Activated naive CD4-positive, alpha-beta T cell treated with anti-CD3 and anti-CD28 coated beads for 36 hours (primary cell): ENCODE measurements at regions not wholly inside any gene's neighbourhood (a gene's known extent, or its start where the extent isn't known, plus 50 kb on each side); places are given as distances from the start of the nearest gene placed in this dataset.

Experiments used
- CTCF ChIA-PET: fragments of 350-600 bp; sonication (Branson Sonifier 250); formaldehyde crosslinking; loops from one replicate; lab custom pipeline; 2021; ENCODE audit warnings: antibody characterized with exemption; lab: Charles Lee
- DNase-seq: peaks from one replicate; pipeline ENCODE4 v3.0.0-alpha.2; 2020
- H3K27ac Mint-ChIP-seq: one replicate; pipeline ENCODE4 v1.8.0; 2021; ENCODE audit warnings: mild to moderate bottlenecking, mixed read lengths
- H3K27me3 Mint-ChIP-seq: one replicate; pipeline ENCODE4 v1.8.0; 2021; ENCODE audit warnings: low read depth, mixed read lengths
- H3K36me3 Mint-ChIP-seq: one replicate; pipeline ENCODE4 v1.8.0; 2021; ENCODE audit warnings: low read depth, mixed read lengths
- H3K4me1 Mint-ChIP-seq: one replicate; pipeline ENCODE4 v1.8.0; 2021; ENCODE audit warnings: low read depth, mixed read lengths
- H3K4me3 Mint-ChIP-seq: one replicate; pipeline ENCODE4 v1.8.0; 2021; ENCODE audit warnings: mild to moderate bottlenecking, moderate library complexity, mixed read lengths
- H3K9me3 Mint-ChIP-seq: one replicate; pipeline ENCODE4 v1.8.0; 2021; ENCODE audit warnings: mixed read lengths
- intact Hi-C: fragments of 100-400 bp; cut with micrococcal nuclease; formaldehyde crosslinking; loops from one replicate; pipeline ENCODE4 v1.15.1; 2023

DNA sequence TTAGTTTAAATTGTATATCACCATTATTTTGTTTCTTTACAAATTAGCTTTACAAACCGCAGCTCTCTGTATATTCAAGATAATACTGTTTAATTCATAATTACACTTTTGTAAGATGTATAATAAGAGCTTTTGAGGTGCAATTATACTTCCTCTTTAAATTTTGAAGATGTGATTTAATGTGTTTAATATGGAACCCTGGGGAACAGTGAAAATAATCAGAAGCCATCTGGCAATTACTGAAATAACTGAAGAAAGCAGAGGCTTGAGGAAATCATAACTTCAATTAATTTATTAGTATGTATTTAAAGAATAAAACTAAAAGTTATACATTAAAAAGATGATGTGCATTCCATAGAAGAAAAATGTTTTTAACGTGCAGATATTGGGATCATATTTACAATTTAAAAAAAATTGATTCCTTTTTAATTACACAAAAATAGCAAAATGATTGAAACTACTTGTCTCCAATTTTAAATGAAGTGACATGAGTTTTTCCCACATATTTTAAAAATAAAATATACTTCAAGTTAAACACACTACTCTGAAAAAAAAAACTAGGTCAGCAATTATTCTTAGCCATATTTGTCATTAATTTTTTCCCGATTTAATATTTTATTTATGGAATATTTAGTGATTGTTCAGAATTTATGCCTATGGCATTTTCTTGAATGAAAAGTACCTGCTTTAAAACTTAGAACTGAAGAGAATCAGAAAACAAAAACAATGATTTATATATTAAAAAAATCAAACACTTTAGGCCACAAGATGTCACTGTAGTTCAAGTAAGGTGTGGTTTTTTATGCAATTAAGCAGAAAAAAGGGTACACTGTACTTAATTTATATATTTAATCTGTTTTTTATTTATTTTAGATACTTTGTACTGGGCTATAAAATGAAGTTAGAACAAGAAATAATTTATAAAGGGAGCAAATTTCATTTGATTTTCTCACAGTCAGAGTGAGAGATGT, 942.7 kb upstream of the NDST4 start:
- intact Hi-C loops: no loop called here
- H3K27me3 Mint-ChIP-seq: no peaks in the 10 kb centered on the region
- no peaks in the 10 kb centered on the region for H3K36me3 Mint-ChIP-seq
- H3K4me1 Mint-ChIP-seq: no peaks in the 10 kb centered on the region
- DNase-seq: no peak
- H3K9me3 Mint-ChIP-seq: no peaks in the 10 kb centered on the region
- H3K27ac Mint-ChIP-seq: no peak overlapping the region
- H3K4me3 Mint-ChIP-seq: no peak overlapping the region
- CTCF ChIA-PET: no interaction called here

DNA sequence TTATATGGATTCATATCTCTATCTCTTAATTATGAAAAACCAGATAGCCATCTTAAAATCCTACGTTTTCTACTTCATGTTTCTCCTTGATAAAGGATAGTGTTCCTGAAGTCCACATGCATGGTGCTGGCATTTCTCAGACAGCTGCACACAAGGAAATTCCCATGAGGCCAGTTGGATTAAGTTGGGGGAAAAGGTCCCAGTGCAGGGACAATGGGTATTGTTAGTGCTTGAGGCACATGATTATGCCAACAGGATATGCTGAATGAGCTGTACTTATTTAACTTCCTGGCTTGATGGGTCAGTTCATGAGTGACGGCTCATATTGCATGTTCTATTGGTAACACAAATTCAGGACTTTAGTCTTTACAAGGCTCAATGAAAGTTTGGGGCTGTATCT, 913.9 kb upstream of the NDST4 start:
- no peak for DNase-seq
- no peaks in the 10 kb centered on the region for H3K36me3 Mint-ChIP-seq
- H3K27ac Mint-ChIP-seq: no peak overlapping the region
- no peaks in the 10 kb centered on the region for H3K4me1 Mint-ChIP-seq
- H3K4me3 Mint-ChIP-seq: no peak overlapping the region
- CTCF ChIA-PET: no interaction called here
- intact Hi-C loops: no loop called here
- H3K27me3 Mint-ChIP-seq: no peaks in the 10 kb centered on the region
- no peaks in the 10 kb centered on the region for H3K9me3 Mint-ChIP-seq

DNA sequence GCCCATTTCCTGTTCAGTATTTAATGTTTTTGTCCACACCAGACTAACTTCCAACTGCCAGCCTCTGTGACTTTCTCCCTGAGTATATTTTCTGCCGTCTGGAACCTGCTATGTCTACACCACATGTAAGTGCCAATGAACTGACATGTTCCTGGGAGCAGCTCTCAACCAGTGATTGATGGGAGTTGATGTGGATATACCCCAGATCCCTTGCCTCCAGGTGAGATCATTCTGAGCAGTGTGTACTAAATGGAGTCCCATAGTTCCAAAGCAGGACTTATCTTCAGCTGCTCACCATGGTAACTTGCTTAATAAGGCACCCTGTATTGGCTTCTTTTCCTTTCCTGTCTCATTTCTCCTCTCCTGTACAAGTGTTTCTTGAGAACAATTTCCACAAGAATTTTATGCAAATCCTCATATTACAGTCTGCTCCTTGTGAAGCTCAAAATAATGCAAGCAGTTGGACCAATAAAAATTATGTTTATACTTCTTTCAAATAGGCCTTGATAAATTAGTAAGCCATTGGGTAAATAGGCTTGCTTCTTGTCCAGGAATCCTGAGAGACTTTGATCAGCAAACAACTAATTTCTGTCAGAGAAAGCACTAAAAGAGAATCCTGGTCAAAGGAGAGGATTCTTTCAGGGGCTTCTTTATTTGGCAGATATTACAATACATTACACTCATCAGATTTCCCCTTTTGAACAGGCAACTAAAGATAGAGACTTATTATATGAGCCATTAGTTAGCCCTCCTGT, 911.7 kb upstream of the NDST4 start:
- no peaks in the 10 kb centered on the region for H3K27me3 Mint-ChIP-seq
- H3K4me3 Mint-ChIP-seq: no peak overlapping the region
- intact Hi-C loops: no loop called here
- CTCF ChIA-PET: no interaction called here
- H3K36me3 Mint-ChIP-seq: no peaks in the 10 kb centered on the region
- H3K27ac Mint-ChIP-seq: no peak overlapping the region
- peaks cover 2% of the 10 kb centered on the region for H3K9me3 Mint-ChIP-seq
- no peak for DNase-seq
- H3K4me1 Mint-ChIP-seq: no peaks in the 10 kb centered on the region

- peaks cover 2% of the 10 kb centered on the region for H3K36me3 Mint-ChIP-seq
- H3K9me3 Mint-ChIP-seq: peaks cover 9% of the 10 kb centered on the region
- H3K27ac Mint-ChIP-seq: no peak overlapping the region
- H3K27me3 Mint-ChIP-seq: no peaks in the 10 kb centered on the region
- DNase-seq: no peak
- H3K4me3 Mint-ChIP-seq: no peak overlapping the region
- intact Hi-C loops: no loop called here
- CTCF ChIA-PET: no interaction called here
- H3K4me1 Mint-ChIP-seq: no peaks in the 10 kb centered on the region
These were observed 909.6 kb upstream of the NDST4 start for GRCh38 chr4:116023049-116023448.

- H3K27me3 Mint-ChIP-seq: no peaks in the 10 kb centered on the region
- H3K4me1 Mint-ChIP-seq: no peaks in the 10 kb centered on the region
- peaks cover 21% of the 10 kb centered on the region for H3K9me3 Mint-ChIP-seq
- peaks cover 5% of the 10 kb centered on the region for H3K36me3 Mint-ChIP-seq
- intact Hi-C loops: no loop called here
- CTCF ChIA-PET: no interaction called here
- H3K27ac Mint-ChIP-seq: no peak overlapping the region
- no peak overlapping the region for H3K4me3 Mint-ChIP-seq
- DNase-seq: no peak
These were observed 906.8 kb upstream of the NDST4 start for GRCh38 chr4:116020141-116020722.

GRCh38 chr4:116018831-116019230, 905.4 kb upstream of the NDST4 start:
- Mint-ChIP-seq H3K36me3 (peaks cover 5% of the 10 kb centered on the region), H3K9me3 (peaks cover 33% of the 10 kb centered on the region), H3K4me3 (no peak overlapping the region), H3K27me3 (no peaks in the 10 kb centered on the region), H3K4me1 (no peaks in the 10 kb centered on the region), H3K27ac (no peak overlapping the region)
- CTCF ChIA-PET: no interaction called here
- intact Hi-C loops: no loop called here
- no peak for DNase-seq

- H3K27ac Mint-ChIP-seq: no peak overlapping the region
- peaks cover 35% of the 10 kb centered on the region for H3K9me3 Mint-ChIP-seq
- no peaks in the 10 kb centered on the region for H3K27me3 Mint-ChIP-seq
- CTCF ChIA-PET: no interaction called here
- intact Hi-C loops: no loop called here
- H3K4me1 Mint-ChIP-seq: no peaks in the 10 kb centered on the region
- no peak overlapping the region for H3K4me3 Mint-ChIP-seq
- peaks cover 5% of the 10 kb centered on the region for H3K36me3 Mint-ChIP-seq
- no peak for DNase-seq
These were observed 902.8 kb upstream of the NDST4 start for GRCh38 chr4:116016201-116016600.

DNA sequence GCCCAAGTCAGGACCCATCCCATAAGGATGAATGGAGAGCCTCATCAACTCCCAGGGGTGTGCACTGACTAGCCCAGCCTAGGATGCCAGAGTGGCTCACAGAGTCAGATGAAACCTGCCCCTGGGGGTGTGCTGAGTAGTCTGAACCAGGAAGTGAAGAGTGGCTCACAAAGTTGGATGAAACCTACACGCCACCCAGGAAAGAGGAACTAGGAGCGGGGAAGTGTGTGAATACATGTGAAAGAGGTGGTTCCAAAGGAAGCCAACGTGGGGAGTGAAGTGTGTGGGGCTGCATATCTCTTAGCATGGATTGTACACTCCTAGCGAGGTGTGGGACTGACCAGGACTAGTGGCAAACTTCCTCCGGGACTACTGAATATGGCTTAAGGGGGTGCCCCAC, 902.1 kb upstream of the NDST4 start:
- Mint-ChIP-seq H3K4me3 (no peak overlapping the region), H3K9me3 (peaks cover 37% of the 10 kb centered on the region), H3K4me1 (no peaks in the 10 kb centered on the region), H3K27me3 (no peaks in the 10 kb centered on the region), H3K36me3 (peaks cover 5% of the 10 kb centered on the region), H3K27ac (no peak overlapping the region)
- intact Hi-C loops: no loop called here
- CTCF ChIA-PET: no interaction called here
- no peak for DNase-seq

GRCh38 chr4:116015062-116015461, 901.6 kb upstream of the NDST4 start:
- Mint-ChIP-seq H3K27me3 (no peaks in the 10 kb centered on the region), H3K4me1 (no peaks in the 10 kb centered on the region), H3K27ac (no peak overlapping the region), H3K36me3 (peaks cover 5% of the 10 kb centered on the region), H3K9me3 (peaks cover 37% of the 10 kb centered on the region), H3K4me3 (no peak overlapping the region)
- intact Hi-C loops: no loop called here
- CTCF ChIA-PET: no interaction called here
- no peak for DNase-seq

DNA sequence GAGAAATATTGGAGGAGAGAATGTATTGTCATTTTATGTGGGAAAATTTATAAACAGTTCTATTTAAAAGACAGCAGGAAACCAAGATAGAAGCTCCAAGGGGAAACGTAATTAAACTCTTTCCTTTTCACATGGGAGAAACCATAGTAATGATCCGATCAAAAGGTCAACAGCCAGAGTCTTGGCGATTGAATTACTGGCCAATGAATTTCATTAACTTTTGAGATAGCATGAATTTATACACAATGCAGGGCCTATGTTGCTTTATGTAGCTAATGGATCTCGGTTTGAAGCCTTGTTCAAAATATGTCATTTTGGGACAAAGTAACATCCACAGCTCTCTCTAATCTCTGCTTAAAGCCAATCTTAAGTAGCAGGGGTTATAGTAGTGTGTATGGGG, 897.5 kb upstream of the NDST4 start:
- peaks cover 4% of the 10 kb centered on the region for H3K36me3 Mint-ChIP-seq
- H3K9me3 Mint-ChIP-seq: peaks cover 25% of the 10 kb centered on the region
- H3K27ac Mint-ChIP-seq: no peak overlapping the region
- no peaks in the 10 kb centered on the region for H3K27me3 Mint-ChIP-seq
- H3K4me3 Mint-ChIP-seq: no peak overlapping the region
- H3K4me1 Mint-ChIP-seq: no peaks in the 10 kb centered on the region
- CTCF ChIA-PET: no interaction called here
- intact Hi-C loops: no loop called here
- DNase-seq: no peak

DNA sequence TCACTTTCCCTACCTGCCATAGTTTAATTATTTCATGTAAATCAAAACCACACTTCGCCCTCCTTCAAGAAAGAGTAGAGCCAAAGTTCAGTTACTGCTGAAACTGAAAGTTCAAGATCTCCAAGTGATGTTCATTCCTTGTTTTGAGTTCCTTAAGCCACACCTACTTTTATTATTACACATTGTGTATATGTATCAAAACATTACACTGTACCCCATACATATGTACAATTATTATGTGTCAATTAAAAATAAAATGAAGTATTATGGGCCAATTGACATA, 892.3 kb upstream of the NDST4 start:
- no peaks in the 10 kb centered on the region for H3K27me3 Mint-ChIP-seq
- CTCF ChIA-PET: no interaction called here
- no peaks in the 10 kb centered on the region for H3K36me3 Mint-ChIP-seq
- peaks cover 2% of the 10 kb centered on the region for H3K4me1 Mint-ChIP-seq
- H3K4me3 Mint-ChIP-seq: no peak overlapping the region
- no peak for DNase-seq
- intact Hi-C loops: no loop called here
- peaks cover 3% of the 10 kb centered on the region for H3K9me3 Mint-ChIP-seq
- H3K27ac Mint-ChIP-seq: no peak overlapping the region

GRCh38 chr4:116005037-116005805, 891.8 kb upstream of the NDST4 start:
- CTCF ChIA-PET: no interaction called here
- intact Hi-C loops: no loop called here
- H3K9me3 Mint-ChIP-seq: peaks cover 3% of the 10 kb centered on the region
- H3K36me3 Mint-ChIP-seq: no peaks in the 10 kb centered on the region
- no peak for DNase-seq
- no peak overlapping the region for H3K4me3 Mint-ChIP-seq
- H3K27ac Mint-ChIP-seq: no peak overlapping the region
- peaks cover 2% of the 10 kb centered on the region for H3K4me1 Mint-ChIP-seq
- H3K27me3 Mint-ChIP-seq: no peaks in the 10 kb centered on the region
